SU-DHL-6 (cell line): ENCODE measurements at regions not wholly inside any gene's neighbourhood (a gene's known extent, or its start where the extent isn't known, plus 50 kb on each side); places are given as distances from the start of the nearest gene placed in this dataset.

Source experiments
- H2AFZ ChIP-seq: fragments of 200-600 bp; sonication (generic); 2 replicates; pipeline ENCODE4 v1.6.1; 2014; ENCODE audit warnings: low read depth, mild to moderate bottlenecking, moderate library complexity, mixed read lengths, antibody characterized with exemption, low read length; ENCODE audit not compliant: severe bottlenecking
- H3F3A ChIP-seq: fragments of 200-600 bp; shearing (Covaris generic); 2 replicates; pipeline ENCODE4 v1.6.0; 2016; ENCODE audit warnings: antibody characterized with exemption, mild to moderate bottlenecking; ENCODE audit not compliant: insufficient read depth
- H3K27ac ChIP-seq: fragments of 200-600 bp; sonication (generic); 2 replicates; pipeline ENCODE4 v1.5.1; 2016; ENCODE audit warnings: low read depth, mild to moderate bottlenecking, low read length, moderate library complexity, mixed read lengths
- H3K27me3 ChIP-seq: fragments of 200-600 bp; sonication (generic), shearing (Covaris generic); 2 replicates; pipeline ENCODE4 v1.6.0; 2014; ENCODE audit warnings: mild to moderate bottlenecking, low read length
- H3K36me3 ChIP-seq: fragments of 200-600 bp; sonication (generic); 2 replicates; pipeline ENCODE4 v1.6.1; 2014; ENCODE audit warnings: mild to moderate bottlenecking, low read length, mixed read lengths
- H3K4me2 ChIP-seq: fragments of 300-600, 200-600 bp; shearing (Covaris generic), sonication (generic); 2 replicates; pipeline ENCODE4 v1.6.0; 2014; ENCODE audit warnings: low read length, low read depth, mild to moderate bottlenecking; ENCODE audit not compliant: poor library complexity, severe bottlenecking
- H3K4me3 ChIP-seq: fragments of 200-600 bp; sonication (generic); 2 replicates; pipeline ENCODE4 v1.5.1; 2014; ENCODE audit warnings: antibody characterized with exemption, low read length, mild to moderate bottlenecking, mixed read lengths; ENCODE audit not compliant: insufficient read depth, poor library complexity, severe bottlenecking
- H3K79me2 ChIP-seq: fragments of 200-600 bp; sonication (generic); 2 replicates; pipeline ENCODE4 v1.6.1; 2014; ENCODE audit warnings: mild to moderate bottlenecking, low read length, moderate library complexity; ENCODE audit not compliant: insufficient read depth
- H3K9ac ChIP-seq: fragments of 200-600 bp; sonication (generic); 2 replicates; pipeline ENCODE4 v1.7.0; 2014; ENCODE audit warnings: mild to moderate bottlenecking, low read length
- H3K9me2 ChIP-seq: fragments of 200-600 bp; sonication (generic); replicated peaks from 2 replicates; pipeline ENCODE4 v1.6.1; 2014; ENCODE audit warnings: low read length; ENCODE audit not compliant: insufficient read depth
- H3K9me3 ChIP-seq: fragments of 200-600 bp; sonication (generic); 2 replicates; pipeline ENCODE4 v1.6.1; 2014; ENCODE audit warnings: low read length, mixed read lengths; ENCODE audit not compliant: insufficient read depth
- H4K20me1 ChIP-seq: fragments of 200-600 bp; sonication (generic); 2 replicates; pipeline ENCODE4 v1.6.1; 2014; ENCODE audit warnings: low read depth, mild to moderate bottlenecking, antibody characterized with exemption, low read length, moderate library complexity, mixed read lengths
- CTCF ChIP-seq: fragments of 200-600 bp; sonication (generic); IDR thresholded peaks from one replicate; pipeline ENCODE4 v1.5.1; 2017; ENCODE audit warnings: antibody characterized with exemption, mild to moderate bottlenecking, low read length, moderate library complexity; ENCODE audit not compliant: insufficient read depth, poor library complexity, severe bottlenecking
- EZH2phosphoT487 ChIP-seq: fragments of 200-600 bp; sonication (generic), shearing (Covaris generic); conservative IDR thresholded peaks from 2 replicates; pipeline ENCODE4 v1.6.1; 2018; ENCODE audit warnings: mild to moderate bottlenecking, antibody characterized with exemption, low read length, moderate library complexity, mixed read lengths

- Histone ChIP-seq H3K4me3 (no peak overlapping the region), H3K27me3 (no peaks in the 10 kb centered on the region), H3K27ac (no peak overlapping the region), H4K20me1 (no peaks in the 10 kb centered on the region), H3K9me3 (no peaks in the 10 kb centered on the region), H3K79me2 (no peaks in the 10 kb centered on the region), H3K4me2 (no peak overlapping the region), H3K9me2 (no peaks in the 10 kb centered on the region), H3K36me3 (no peaks in the 10 kb centered on the region), H2AFZ (no peak overlapping the region), H3K9ac (no peak overlapping the region), H3F3A (no peaks in the 10 kb centered on the region)
- no peak for TF ChIP-seq EZH2phosphoT487
- TF ChIP-seq CTCF, result no peak
Measured at GRCh38 chr6:117156741-117157140, 108.6 kb upstream of the VGLL2 start.

DNA sequence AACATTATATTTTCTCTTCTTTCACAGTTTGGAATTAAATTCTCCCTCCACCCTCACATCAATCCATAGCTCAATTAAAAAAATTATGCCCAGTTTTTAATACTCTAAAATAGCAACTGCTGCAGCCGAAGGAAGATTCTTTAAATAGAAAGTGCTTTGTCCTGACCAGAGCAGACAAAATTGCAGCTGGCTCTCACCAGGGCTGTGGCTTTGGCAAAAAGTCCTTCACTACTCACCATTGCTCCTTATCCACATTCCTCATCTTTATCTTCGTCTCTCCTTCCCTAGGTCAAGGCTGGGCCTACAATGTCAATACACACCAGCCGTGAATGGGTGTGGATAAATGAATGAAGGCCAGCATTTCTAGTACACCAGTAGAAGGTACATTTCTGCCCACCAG, 107.9 kb upstream of the VGLL2 start:
- no peak overlapping the region for H3K4me2 ChIP-seq
- no peak overlapping the region for H3K27ac ChIP-seq
- H3F3A ChIP-seq, result no peaks in the 10 kb centered on the region
- TF ChIP-seq EZH2phosphoT487 (no peak), CTCF (no peak)
- H3K27me3 ChIP-seq, result no peaks in the 10 kb centered on the region
- H3K36me3 ChIP-seq, result no peaks in the 10 kb centered on the region
- H4K20me1 ChIP-seq, result no peaks in the 10 kb centered on the region
- no peaks in the 10 kb centered on the region for H3K79me2 ChIP-seq
- no peak overlapping the region for H2AFZ ChIP-seq
- no peak overlapping the region for H3K9ac ChIP-seq
- H3K9me3 ChIP-seq, result no peaks in the 10 kb centered on the region
- no peak overlapping the region for H3K4me3 ChIP-seq
- no peaks in the 10 kb centered on the region for H3K9me2 ChIP-seq

DNA sequence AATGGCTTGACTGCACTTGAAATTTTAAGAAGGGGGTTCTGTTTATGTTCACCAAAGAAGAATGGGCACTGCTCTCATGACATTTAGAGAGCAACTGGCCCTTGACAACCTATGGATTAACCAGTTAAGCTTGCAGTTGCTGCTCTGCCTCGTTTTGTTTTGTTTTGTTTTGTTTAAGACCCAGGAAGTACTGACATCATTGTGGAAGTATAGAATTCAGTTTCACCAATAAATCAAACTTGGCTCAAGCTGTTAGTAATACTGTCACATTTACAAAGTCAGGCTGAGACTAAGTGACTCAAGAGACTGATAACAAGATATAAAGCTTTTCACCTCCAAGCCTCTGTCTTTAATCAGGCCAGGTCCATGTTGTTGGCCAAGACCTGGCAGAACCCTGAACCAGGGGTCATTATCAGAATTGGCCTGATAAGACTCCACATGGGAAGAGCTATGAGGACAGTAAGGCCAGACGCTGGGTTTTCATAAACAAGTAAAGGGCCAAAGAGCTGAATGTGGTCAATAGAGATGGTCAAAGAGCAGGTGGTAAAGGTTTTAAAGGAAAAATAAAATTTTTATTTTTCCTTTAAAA, 99.4 kb upstream of the VGLL2 start:
- H3K4me3 ChIP-seq, result no peak overlapping the region
- no peaks in the 10 kb centered on the region for H3K36me3 ChIP-seq
- H3K79me2 ChIP-seq, result no peaks in the 10 kb centered on the region
- H3K9me2 ChIP-seq, result no peaks in the 10 kb centered on the region
- no peaks in the 10 kb centered on the region for H3K9me3 ChIP-seq
- no peak overlapping the region for H3K27ac ChIP-seq
- TF ChIP-seq CTCF, result no peak
- TF ChIP-seq EZH2phosphoT487, result no peak
- H3K9ac ChIP-seq, result no peak overlapping the region
- no peak overlapping the region for H3K4me2 ChIP-seq
- no peaks in the 10 kb centered on the region for H3K27me3 ChIP-seq
- no peaks in the 10 kb centered on the region for H4K20me1 ChIP-seq
- H3F3A ChIP-seq, result no peaks in the 10 kb centered on the region
- H2AFZ ChIP-seq, result no peak overlapping the region
